Epithelial cell of proximal tubule (primary cell): ENCODE measurements at regions not wholly inside any gene's neighbourhood (a gene's known extent, or its start where the extent isn't known, plus 50 kb on each side); places are given as distances from the start of the nearest gene placed in this dataset.

Experiments used
- DNase-seq: peaks from one replicate; pipeline ENCODE4 v3.0.0-alpha.2; 2011; ENCODE audit warnings: low read depth
- H3K4me3 ChIP-seq: 2 replicates; pipeline ENCODE4 v1.5.1; 2011; ENCODE audit warnings: low read depth, mild to moderate bottlenecking, low read length
- TF ChIP-seq, protein P1 (sequence below): conservative IDR thresholded peaks from 2 replicates; pipeline ENCODE4 v1.5.1; 2012; ENCODE audit warnings: low read depth, mild to moderate bottlenecking, low read length

DNA sequence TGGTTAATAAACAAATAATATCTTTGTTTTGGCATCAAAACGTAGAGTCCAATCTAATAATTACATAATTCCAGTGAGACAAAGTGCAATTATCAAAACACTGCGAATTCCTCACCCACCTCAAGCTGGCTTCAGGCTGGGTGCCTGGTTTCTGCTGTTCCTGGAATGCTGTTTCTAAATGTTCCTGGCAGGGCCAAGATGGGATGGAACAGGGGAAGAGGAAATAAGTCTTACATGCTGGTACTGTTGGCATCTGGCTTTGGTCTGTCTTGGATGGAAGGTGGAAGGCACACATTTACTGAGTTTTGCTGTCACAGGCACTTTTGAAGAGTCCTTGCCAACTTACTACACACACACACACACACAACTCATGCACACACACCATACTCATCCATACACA lies 101.9 kb upstream of the SLCO3A1 start:
- no peak overlapping the region for H3K4me3 ChIP-seq
- TF ChIP-seq, protein P1, sequence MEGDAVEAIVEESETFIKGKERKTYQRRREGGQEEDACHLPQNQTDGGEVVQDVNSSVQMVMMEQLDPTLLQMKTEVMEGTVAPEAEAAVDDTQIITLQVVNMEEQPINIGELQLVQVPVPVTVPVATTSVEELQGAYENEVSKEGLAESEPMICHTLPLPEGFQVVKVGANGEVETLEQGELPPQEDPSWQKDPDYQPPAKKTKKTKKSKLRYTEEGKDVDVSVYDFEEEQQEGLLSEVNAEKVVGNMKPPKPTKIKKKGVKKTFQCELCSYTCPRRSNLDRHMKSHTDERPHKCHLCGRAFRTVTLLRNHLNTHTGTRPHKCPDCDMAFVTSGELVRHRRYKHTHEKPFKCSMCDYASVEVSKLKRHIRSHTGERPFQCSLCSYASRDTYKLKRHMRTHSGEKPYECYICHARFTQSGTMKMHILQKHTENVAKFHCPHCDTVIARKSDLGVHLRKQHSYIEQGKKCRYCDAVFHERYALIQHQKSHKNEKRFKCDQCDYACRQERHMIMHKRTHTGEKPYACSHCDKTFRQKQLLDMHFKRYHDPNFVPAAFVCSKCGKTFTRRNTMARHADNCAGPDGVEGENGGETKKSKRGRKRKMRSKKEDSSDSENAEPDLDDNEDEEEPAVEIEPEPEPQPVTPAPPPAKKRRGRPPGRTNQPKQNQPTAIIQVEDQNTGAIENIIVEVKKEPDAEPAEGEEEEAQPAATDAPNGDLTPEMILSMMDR, result no peak
- DNase-seq, result no peak

DNA sequence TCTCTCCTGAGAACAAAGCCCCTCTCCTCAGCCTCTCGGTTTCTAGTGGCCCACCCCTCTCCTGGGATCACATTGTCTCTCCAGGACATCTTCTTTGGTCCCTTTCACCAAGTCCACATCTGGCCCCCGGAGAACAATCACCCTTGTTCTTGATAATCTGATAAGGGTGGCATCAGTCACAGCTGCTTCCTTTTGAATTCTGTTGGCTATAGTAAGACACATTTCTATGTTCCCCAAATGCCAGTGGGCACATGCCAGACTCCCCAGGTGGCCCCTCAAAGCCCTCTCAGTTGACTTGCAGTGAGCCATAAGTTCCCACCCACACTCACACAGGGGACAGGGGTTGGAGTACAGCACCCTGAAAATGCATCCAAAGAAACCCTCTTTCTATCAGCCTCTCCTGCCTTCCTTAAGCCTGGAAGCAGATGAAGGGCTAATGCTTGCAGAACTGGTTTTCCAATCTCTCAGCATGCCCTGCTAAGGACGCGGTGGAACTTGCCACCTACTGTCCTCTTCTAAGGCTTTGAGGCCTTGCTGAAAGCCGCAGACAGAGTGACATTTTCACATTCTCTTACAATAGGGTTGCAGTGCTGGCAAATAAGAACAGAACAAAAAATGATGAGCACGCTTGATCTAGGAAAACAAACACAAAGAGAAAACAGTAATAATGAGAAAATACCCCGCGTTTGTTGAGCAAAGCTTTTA lies 101.3 kb upstream of the SLCO3A1 start:
- H3K4me3 ChIP-seq, result no peak overlapping the region
- DNase-seq, result no peak
- TF ChIP-seq, protein P1, result no peak

DNA sequence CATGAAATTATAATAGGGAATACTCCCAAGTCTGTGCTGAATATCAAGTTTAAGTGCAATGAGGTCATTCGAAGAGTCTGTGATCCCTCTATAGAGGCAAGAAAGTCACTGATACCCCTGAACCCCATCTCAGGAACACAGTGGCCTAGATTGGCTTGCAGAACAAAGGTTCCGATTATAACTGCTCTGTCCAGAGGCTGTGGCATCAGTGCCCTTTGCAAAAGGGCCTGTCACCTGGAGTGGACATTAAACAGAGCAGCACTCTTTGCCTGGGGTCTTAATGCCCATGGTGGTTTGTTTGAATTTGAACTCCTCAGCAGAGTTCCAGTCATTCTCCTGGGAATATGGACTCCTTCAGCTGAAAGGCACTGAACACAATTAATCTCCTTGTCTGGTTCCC lies 93.9 kb upstream of the SLCO3A1 start:
- TF ChIP-seq, protein P1, result no peak
- no peak for DNase-seq
- no peak overlapping the region for H3K4me3 ChIP-seq

DNA sequence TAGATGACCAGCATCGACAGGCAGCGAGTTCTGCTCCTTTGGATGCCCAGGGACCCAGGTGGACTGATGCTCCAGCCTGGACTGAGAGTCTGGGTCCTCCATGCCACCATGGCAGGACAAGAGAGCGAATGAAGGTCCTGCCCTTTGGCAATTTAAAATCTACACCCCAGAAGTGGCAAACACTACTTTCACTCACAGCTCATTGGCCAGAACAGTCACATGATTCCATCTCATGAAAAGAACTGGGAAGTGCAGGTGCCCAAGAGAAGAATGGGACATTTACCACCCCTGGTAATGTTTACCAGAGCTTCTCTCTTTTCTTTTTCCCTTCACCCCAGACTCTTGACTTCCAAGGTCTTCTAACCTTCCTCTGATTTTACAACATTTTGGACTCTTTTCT lies 87.8 kb upstream of the SLCO3A1 start:
- no peak for DNase-seq
- TF ChIP-seq, protein P1, result no peak
- no peak overlapping the region for H3K4me3 ChIP-seq

DNA sequence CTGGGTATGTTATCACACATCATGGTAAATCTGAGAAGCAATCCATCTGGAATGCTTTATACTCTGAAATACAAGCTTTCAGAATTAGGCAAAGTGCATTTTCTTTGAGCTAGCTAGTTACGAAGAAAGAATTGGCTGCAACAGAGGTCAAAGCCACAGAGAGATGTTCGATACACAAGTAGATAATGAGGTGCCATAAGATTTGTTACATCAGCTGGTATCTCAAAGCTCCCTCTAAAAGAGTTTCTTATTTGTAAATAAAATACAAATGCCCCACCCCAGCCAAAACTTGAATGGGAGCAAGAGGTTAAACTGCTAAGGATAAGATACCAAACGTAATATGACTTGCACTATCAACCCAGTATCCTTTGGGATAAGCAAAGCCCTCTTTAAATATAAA lies 84.0 kb upstream of the SLCO3A1 start:
- TF ChIP-seq, protein P1, result no peak
- DNase-seq, result no peak
- no peak overlapping the region for H3K4me3 ChIP-seq

DNA sequence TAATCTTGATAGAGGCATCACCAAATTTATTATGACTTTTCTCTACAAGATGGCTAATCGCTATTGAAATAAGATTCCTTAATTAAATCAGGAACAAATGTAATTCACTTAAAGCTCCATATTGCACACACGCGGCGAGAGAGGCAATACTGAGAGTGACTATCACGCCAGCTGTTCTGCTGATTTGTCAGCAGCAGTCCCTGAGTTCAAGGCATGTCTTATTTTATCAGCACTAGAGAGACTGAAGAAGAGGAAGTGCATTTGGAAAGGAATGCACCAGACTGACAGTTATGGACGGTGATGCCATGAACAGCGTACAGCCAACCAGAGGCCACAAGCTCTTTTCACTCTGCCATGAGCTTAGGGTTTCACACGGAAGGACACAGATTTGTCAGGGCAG lies 83.6 kb upstream of the SLCO3A1 start:
- TF ChIP-seq, protein P1, result no peak
- no peak overlapping the region for H3K4me3 ChIP-seq
- DNase-seq, result no peak

DNA sequence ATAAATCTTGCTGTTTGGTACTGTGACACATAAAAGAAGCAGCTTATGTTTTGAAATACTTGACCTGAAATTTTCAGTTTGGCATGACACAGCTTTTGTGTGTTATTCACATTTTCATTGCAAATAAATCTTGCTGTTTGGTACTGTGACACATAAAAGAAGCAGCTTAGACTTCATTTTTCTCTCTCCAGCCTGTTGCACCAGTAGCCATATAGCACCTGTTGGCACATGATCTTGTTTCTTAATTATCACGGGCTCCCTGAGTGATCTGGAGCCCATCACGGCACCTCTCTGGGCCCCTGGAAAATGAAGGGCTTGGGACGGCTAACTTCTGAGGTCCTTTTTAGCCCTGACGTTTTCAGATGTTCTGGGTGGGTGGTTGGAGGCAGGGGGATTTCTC lies 77.4 kb upstream of the SLCO3A1 start:
- no peak overlapping the region for H3K4me3 ChIP-seq
- TF ChIP-seq, protein P1, result no peak
- no peak for DNase-seq
